Myocyte (in vitro differentiated cells): ENCODE measurements at regions not wholly inside any gene's neighbourhood (a gene's known extent, or its start where the extent isn't known, plus 50 kb on each side); places are given as distances from the start of the nearest gene placed in this dataset.

Experiments used
- DNase-seq: peaks from one replicate; pipeline ENCODE4 v3.0.0-alpha.2; 2012; ENCODE audit warnings: low read depth

- DNase-seq = peak; percentile 34
Observed at GRCh38 chr5:77157732-77158532, 52.5 kb upstream of the PDE8B start.

GRCh38 chr5:77156379-77156778, 54.1 kb upstream of the PDE8B start:
- DNase-seq = no peak

DNA sequence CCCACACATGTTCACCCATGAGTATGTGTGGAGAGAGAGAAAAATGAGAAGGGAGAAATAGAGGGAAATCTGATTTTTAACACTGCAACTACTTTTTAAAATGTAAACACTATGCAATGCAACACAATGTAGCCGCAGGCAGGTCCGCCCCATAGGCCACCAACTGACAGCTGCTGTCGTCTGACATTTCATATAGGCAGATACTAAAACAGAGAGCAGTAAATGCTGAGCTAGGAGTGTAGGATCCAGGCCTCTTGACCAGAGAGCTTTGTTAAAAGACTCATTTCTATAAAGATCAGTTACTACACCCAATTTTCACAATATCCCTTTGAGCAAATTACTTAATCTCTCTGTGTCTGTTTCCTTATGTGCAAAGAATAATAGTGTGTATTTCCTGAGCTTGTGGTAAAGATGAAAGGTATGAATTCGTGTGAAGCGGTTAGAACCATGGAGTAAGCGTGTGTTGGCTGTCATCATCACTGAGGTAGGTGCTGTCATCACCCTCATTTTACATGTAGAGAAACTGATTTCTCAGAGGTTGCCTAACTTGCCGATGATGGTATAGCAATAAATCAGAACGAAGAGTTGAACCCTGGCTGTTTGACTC, 55.2 kb upstream of the PDE8B start:
- DNase-seq = no peak

GRCh38 chr5:77152441-77152840, 58.0 kb upstream of the PDE8B start:
- DNase-seq = no peak

DNA sequence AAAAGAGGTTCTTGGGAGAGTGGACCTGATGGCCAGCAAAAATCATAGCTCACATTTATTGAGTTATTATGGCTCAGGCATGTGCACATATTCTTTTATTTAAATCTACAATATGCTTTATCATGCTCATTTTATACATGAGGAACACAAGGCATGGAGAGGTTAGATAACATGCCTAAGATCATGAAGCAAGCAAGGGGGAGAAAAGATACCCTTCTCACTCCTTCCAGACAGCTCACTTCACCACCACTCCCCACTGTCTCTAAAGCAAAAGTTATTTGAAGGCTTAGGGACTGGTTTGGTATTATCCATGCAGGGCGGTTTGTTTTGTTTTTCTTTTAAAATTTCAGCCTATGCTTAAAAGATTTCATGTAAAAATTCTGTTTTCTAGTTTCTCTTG, 59.0 kb upstream of the PDE8B start:
- no peak for DNase-seq

GRCh38 chr5:77146896-77147295, 59.8 kb upstream of the ZBED3 start:
- DNase-seq = no peak

- no peak for DNase-seq
Observed at GRCh38 chr5:77145666-77146065, 58.6 kb upstream of the ZBED3 start.

DNA sequence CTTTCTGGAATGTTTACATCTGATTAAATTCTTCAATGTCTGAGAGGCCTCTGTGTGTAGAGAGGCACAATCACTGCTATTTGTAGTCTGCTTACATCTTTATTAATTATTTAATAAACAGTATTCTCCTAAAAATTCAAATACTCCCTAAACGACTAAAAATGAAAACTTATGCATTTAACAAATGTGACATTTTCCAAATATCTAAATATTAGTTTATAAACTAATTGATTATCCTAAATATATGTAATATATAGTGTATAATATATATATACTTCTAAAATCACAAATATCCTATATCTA, 57.7 kb upstream of the ZBED3 start:
- DNase-seq = no peak

DNA sequence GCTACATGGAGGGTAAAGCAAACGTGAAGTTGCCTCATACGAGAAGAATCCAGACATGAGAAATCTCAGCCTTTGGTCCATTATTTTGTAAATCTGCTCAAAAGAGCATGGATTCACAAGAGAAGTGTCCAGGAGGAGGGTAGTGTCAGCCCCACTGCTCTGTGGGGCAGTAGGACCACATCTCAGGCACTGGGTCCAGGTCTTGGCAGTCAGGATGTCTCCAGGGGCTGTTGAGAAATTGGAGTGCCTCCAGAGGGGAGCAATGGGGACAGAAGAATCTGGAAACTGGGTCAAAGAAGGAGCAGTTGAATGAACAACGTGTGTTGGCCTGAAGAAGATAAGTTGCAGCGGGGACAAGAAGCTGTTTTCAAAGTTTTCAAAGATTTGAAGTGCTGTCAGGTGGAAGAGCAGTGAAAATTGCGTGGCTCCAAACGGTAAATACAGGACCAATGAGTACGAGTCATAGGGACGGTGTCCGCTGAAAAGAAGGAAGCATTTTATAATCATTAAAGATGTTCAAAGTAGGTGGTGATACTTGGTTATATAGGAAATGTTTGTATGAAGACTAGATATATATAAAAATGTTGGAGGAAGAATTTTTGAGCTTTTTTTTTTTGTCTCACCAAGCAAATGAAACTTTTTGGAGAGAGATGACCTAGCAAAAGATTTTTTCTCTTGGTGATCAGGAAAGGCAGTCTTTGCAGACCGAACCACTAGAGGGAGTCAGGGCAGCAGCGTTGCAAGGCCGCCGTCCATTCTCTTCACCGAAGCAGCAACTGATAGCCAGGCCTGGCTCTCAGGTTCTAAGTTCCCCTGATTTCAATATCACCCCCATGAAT, 57.1 kb upstream of the ZBED3 start:
- peak; percentile 73 for DNase-seq

GRCh38 chr5:77140350-77140749, 53.3 kb upstream of the ZBED3 start:
- DNase-seq = no peak

GRCh38 chr5:77139001-77139400, 51.9 kb upstream of the ZBED3 start:
- no peak for DNase-seq
